ENCODE measurements at regions not wholly inside any gene's neighbourhood (a gene's known extent, or its start where the extent isn't known, plus 50 kb on each side); places are given as distances from the start of the nearest gene placed in this dataset.
"Not testable (repeated sequence)": the region's sequence is repeated elsewhere in the genome, so short reads cannot be mapped to it uniquely, and the experiment has no call there.

- DNase-seq (ENCODE audit: low read depth), result peak; percentile 73
Observed at GRCh38 chr14:55846826-55847446, 266.9 kb downstream of the KTN1 start.

GRCh38 chr14:55847766-55848165, 267.8 kb downstream of the KTN1 start:
- no peak for DNase-seq (ENCODE audit: low read depth)

- DNase-seq (ENCODE audit: low read depth), result no peak
Observed at GRCh38 chr14:55848964-55849363, 269.0 kb downstream of the KTN1 start.

GRCh38 chr14:55849833-55850232, 268.4 kb upstream of the PELI2 start:
- DNase-seq (ENCODE audit: low read depth), result no peak

GRCh38 chr14:55850825-55851241, 267.4 kb upstream of the PELI2 start:
- no peak for DNase-seq (ENCODE audit: low read depth)

- DNase-seq (ENCODE audit: low read depth), result no peak
Observed at GRCh38 chr14:55851301-55851700, 266.9 kb upstream of the PELI2 start.

- no peak for DNase-seq (ENCODE audit: low read depth)
Observed at GRCh38 chr14:55851961-55852360, 266.2 kb upstream of the PELI2 start.

GRCh38 chr14:55855751-55856150, 262.5 kb upstream of the PELI2 start:
- no peak for DNase-seq (ENCODE audit: low read depth)

- DNase-seq (ENCODE audit: low read depth), result no peak
Observed at GRCh38 chr14:55858604-55859003, 259.6 kb upstream of the PELI2 start.

GRCh38 chr14:55861561-55861960, 256.6 kb upstream of the PELI2 start:
- DNase-seq (ENCODE audit: low read depth), result not testable (repeated sequence)

- no peak for DNase-seq (ENCODE audit: low read depth)
Observed at GRCh38 chr14:55864890-55865655, 253.1 kb upstream of the PELI2 start.

GRCh38 chr14:55867311-55867710, 250.9 kb upstream of the PELI2 start:
- no peak for DNase-seq (ENCODE audit: low read depth)

GRCh38 chr14:55867719-55868118, 250.5 kb upstream of the PELI2 start:
- DNase-seq (ENCODE audit: low read depth), result no peak

- DNase-seq (ENCODE audit: low read depth), result no peak
Observed at GRCh38 chr14:55869397-55870049, 248.7 kb upstream of the PELI2 start.

GRCh38 chr14:55873169-55873568, 245.0 kb upstream of the PELI2 start:
- no peak for DNase-seq (ENCODE audit: low read depth)

GRCh38 chr14:55874785-55875184, 243.4 kb upstream of the PELI2 start:
- DNase-seq (ENCODE audit: low read depth), result no peak

- DNase-seq (ENCODE audit: low read depth), result no peak
Observed at GRCh38 chr14:55877942-55878341, 240.3 kb upstream of the PELI2 start.

GRCh38 chr14:55881577-55882241, 236.5 kb upstream of the PELI2 start:
- DNase-seq (ENCODE audit: low read depth), result no peak

GRCh38 chr14:55884819-55885218, 233.4 kb upstream of the PELI2 start:
- DNase-seq (ENCODE audit: low read depth), result no peak

- DNase-seq (ENCODE audit: low read depth), result no peak
Observed at GRCh38 chr14:55889124-55889523, 229.1 kb upstream of the PELI2 start.

GRCh38 chr14:55891692-55892091, 226.5 kb upstream of the PELI2 start:
- no peak for DNase-seq (ENCODE audit: low read depth)

GRCh38 chr14:55892906-55893305, 225.3 kb upstream of the PELI2 start:
- DNase-seq (ENCODE audit: low read depth), result no peak

- no peak for DNase-seq (ENCODE audit: low read depth)
Observed at GRCh38 chr14:55893705-55894104, 224.5 kb upstream of the PELI2 start.

Measured in stromal cell of bone marrow (primary cell).